HepG2 (cell line): ENCODE measurements at regions not wholly inside any gene's neighbourhood (a gene's known extent, or its start where the extent isn't known, plus 50 kb on each side); places are given as distances from the start of the nearest gene placed in this dataset.

Experiments
- CREB1 ChIP-seq, 2 experiments: fragments of 450-650 bp in 1 of 2; IDR thresholded peaks; 2 replicates each; pipeline ENCODE4 v1.6.1; 2016 to 2017; ENCODE audit warnings: control low read depth in 1 of 2, mild to moderate bottlenecking in 1 of 2, missing compliant biosample characterization in 1 of 2, missing genetic modification characterization in 1 of 2
- CTCF ChIP-seq: sonication (generic); formaldehyde crosslinking; IDR thresholded peaks from 2 replicates; pipeline ENCODE4 v1.5.0; 2020; ENCODE audit warnings: mild to moderate bottlenecking, missing genetic modification reagents, moderate library complexity
- DNMT1 ChIP-seq: sonication (generic); formaldehyde crosslinking; IDR thresholded peaks from 2 replicates; pipeline ENCODE4 v1.5.1; 2020; ENCODE audit warnings: mild to moderate bottlenecking, missing genetic modification reagents
- ZBTB10 ChIP-seq: sonication (generic); formaldehyde crosslinking; IDR thresholded peaks from 2 replicates; pipeline ENCODE4 v1.4.0; 2020; ENCODE audit warnings: missing genetic modification reagents, borderline replicate concordance
- ZBTB40 ChIP-seq, 2 experiments: fragments of 450-650 bp in 1 of 2; sonication (generic) in 1 of 2; formaldehyde crosslinking in 1 of 2; IDR thresholded peaks; 2 replicates each; pipeline versions ENCODE4 v1.6.1 to v1.8.0; 2016 to 2022; ENCODE audit warnings: antibody characterized with exemption in 1 of 2, mild to moderate bottlenecking in 1 of 2, missing genetic modification reagents in 1 of 2
- ZFP91 ChIP-seq: sonication (generic); formaldehyde crosslinking; IDR thresholded peaks from 2 replicates; pipeline ENCODE4 v1.9.0; 2022; ENCODE audit warnings: missing genetic modification reagents, mild to moderate bottlenecking, borderline replicate concordance

- no peak for TF ChIP-seq CTCF (CRISPR knock-in tag)
- TF ChIP-seq ZBTB40 (IDR thresholded peaks at IDR 0.05), result no peak
- no peak for TF ChIP-seq ZBTB40 (CRISPR knock-in tag; IDR thresholded peaks at IDR 0.05)
- no peak for TF ChIP-seq ZBTB10 (CRISPR knock-in tag)
- no peak for TF ChIP-seq ZFP91 (CRISPR knock-in tag)
- TF ChIP-seq DNMT1 (CRISPR knock-in tag), result no peak
- TF ChIP-seq CREB1 (IDR thresholded peaks at IDR 0.05), result no peak
- no peak for TF ChIP-seq CREB1 (CRISPR knock-in tag; IDR thresholded peaks at IDR 0.05)
Measured at GRCh38 chr1:59128784-59129227, 168.1 kb upstream of the FGGY start.
